Amniotic epithelial cell (primary cell): ENCODE measurements at regions not wholly inside any gene's neighbourhood (a gene's known extent, or its start where the extent isn't known, plus 50 kb on each side); places are given as distances from the start of the nearest gene placed in this dataset.
"Not testable (repeated sequence)": the region's sequence is repeated elsewhere in the genome, so short reads cannot be mapped to it uniquely, and the experiment has no call there.

Experiments
- DNase-seq: peaks from one replicate; pipeline ENCODE4 v3.0.0-alpha.2; 2010; ENCODE audit warnings: low read depth

DNA sequence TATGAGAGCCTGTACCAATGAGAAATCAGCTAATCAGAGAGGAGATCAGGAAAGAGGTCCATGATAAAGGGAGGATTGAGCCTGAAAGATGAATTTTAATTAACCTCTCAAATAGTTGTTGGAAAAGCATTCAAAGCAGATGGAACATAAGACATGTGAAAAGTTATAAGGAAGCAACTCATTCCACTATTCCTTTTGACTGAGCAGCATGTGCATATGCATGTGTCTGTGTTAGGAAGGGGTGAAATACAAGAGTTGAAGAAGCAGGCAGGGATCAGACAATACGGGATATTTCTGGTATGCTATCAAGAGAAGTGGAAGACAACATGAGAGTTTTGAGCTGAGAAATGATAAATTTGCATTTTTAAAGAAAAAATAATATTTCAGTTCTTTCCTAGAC, 624.8 kb upstream of the PTCHD4 start:
- DNase-seq, result no peak

DNA sequence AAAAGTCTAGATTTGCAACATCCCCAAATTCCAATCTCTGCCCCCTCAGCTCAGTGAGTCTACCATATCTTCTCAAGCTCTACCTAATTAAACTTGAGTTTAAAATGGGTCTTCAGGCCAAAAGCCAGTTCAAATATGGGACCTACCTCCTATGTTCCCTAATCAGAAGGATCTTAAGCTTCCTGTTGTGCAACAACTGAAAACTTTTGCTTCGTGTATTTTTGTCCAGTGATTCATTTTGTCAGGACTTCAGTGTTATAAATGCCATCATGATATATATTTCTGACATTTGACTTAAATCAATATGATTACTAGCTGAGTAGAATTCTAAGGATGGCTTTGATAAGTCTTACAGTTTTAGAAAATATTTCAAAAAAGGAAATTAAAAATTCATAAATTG, 622.6 kb upstream of the PTCHD4 start:
- peak; percentile 47 for DNase-seq

GRCh38 chr6:48714699-48715098, 603.7 kb upstream of the PTCHD4 start:
- DNase-seq, result no peak

- no peak for DNase-seq
Observed at GRCh38 chr6:48714250-48714649, 603.3 kb upstream of the PTCHD4 start.

DNA sequence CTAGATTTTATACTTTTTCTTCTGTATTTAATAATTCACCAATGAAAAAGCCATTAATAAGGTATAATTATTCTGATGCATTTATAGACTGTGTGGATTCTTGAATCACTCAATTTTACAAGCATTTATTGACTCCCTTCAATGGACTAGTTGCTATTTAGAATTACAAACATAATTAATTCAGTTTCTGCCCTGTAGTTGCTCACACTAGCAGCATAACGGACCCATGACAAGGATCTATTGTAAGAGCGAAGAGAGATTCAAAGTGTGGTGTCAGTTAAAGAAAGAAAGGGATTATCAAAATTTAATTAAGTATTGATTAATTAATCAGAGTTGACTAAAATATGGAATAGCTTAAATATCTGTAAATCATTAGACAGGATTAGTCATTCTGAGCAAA, 602.6 kb upstream of the PTCHD4 start:
- DNase-seq, result no peak

- DNase-seq, result no peak
Observed at GRCh38 chr6:48706310-48706709, 595.3 kb upstream of the PTCHD4 start.

GRCh38 chr6:48701572-48701971, 590.6 kb upstream of the PTCHD4 start:
- no peak for DNase-seq

DNA sequence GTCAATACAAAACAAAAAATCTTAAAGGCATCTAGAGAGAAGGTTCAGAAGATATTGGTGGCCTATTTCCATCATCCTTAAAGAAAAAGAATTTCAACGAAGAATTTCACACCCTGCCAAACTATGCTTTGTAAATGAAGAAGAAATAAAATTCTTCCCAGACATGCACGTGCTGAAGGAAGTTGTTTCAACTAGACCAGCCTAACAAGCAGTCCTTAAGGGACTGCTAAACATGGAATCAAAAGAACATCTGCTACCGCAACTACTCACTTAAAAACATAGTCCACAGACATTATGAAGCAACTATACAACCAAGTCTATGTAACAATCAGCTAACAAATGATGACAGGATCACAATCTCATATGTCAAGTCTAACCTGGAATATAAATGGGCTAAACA, 584.9 kb upstream of the PTCHD4 start:
- no peak for DNase-seq

DNA sequence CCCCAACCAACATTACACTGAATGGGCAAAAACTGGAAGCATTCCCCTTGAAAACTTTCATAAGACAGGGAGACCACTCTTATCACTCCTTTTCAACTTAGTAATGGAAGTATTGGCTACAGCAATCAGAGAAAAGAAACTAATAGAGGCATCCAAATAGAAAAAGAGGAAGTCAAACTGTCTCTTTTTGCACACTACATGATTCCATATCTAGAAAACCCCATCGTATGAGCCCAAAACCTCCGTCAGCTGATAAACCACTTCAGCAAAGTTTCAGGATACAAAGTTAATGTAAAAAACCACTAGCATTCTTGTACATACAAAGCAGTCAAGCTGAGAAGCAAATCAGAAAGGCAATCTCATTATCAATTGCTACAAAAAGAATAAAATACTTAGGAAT, 580.4 kb upstream of the PTCHD4 start:
- no peak for DNase-seq

DNA sequence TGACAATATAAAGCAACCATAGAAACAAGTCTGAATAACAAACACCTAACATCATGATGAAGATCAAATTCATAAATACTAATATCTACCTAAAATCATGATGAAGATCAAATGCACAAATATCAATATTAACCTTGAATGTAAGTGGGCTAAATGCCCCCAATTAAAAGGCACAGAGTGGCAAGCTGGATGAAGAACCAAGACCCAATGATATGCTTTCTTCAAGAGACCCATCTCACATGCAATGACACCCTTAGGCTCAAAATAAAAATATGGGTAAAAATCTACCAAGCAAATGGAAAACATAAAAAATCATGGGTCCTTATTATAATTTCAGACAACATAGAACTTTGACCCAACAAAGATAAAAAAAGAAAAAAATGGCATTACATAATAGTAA, 578.5 kb upstream of the PTCHD4 start:
- DNase-seq, result peak; percentile 15

- no peak for DNase-seq
Observed at GRCh38 chr6:48678390-48678789, 567.4 kb upstream of the PTCHD4 start.

GRCh38 chr6:48671505-48671904, 560.5 kb upstream of the PTCHD4 start:
- DNase-seq, result peak; percentile 7

DNA sequence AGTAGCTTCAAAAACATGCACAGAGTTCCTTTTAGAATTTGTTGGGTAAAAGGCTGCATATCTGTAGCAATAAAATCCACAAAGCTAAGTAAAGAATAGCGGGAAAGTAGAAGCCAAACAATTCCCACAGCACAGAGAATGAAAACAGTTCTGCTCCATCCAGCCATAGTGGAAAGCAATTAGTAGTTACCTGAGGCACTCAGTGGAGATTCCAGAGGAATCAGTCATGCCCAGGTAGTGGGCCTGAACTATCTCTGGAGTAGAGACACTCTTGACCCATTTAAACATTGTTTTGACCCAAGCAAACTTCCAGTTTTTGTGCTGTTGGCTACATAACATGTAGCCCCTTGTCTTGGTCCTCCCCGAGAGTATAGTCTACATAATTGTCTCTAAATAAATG, 559.5 kb upstream of the PTCHD4 start:
- no peak for DNase-seq

DNA sequence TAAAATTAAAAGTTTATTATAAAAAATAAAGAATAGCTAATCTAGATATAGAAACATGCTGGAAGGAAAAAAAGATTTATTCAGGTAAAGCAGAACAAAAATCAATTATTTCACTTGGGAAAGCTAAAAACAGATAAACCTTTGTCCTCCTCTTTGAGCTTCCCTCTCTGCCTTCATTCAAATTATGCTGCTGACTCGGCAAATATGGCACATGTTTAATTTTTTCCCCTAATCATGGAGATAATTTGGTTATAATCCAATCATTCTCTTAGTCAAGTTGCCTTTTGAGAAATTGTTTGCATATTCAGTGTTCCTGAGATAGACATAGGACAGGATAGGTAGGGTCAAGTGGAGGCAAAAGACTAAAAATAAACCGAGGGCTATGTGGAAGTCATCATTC, 556.8 kb upstream of the PTCHD4 start:
- DNase-seq, result no peak

GRCh38 chr6:48664826-48665225, 553.8 kb upstream of the PTCHD4 start:
- DNase-seq, result peak; percentile 55

DNA sequence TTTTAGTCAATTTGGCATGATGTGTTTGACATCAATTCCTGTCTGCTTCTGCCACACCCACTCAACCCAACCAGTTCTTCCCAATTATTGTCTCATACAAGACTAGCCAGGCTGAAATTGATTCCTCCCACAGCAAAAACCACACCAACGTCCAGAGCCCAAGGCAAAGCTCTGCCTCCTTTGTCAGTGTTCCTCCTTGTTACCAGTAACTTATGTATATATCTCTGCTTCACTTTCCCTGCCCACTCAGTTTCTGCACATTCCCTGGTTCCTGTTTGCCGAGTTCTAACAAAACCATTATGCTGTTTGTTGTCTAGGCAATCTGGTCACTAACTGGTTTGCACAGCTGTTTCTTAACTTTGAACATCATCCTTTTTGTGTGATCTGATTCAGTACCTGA, 547.9 kb upstream of the PTCHD4 start:
- DNase-seq, result no peak

DNA sequence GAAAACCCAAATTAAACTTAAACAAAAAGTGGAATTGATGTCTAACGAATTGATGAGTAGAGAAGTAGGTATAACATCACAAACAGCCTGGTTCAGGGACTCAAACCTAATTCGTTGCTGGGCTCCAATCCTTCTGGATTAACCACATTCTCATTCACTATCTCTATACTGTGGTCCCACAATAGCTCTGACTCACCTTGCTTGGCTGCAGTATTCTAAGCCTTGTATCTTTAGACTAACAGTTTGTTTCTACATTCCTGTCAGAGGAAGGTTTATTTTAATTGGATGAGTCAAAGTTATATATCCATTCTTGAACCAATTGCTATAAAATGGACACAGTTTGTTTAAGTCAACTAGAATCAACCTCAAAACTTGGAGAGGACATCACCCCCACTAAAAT, 530.5 kb upstream of the PTCHD4 start:
- peak; percentile 85 for DNase-seq

DNA sequence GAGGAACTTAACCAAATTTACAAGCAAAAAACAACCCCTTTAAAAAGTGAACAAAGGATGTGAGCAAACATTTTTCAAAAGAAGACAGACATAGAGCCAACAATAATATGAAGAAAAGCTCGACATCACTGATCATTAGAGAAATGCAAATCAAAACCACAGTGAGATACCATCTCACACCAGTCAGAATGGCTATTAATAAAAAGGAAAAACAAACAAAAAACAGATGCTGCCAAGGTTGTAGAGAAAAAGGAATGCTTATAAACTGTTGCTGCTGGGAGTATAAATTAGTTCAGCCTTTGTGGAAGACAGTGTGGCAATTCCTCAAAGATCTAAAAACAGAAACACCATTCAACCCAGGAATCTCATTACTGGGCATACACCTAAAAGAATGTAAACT, 527.8 kb upstream of the PTCHD4 start:
- not testable (repeated sequence) for DNase-seq

GRCh38 chr6:48630511-48630910, 519.5 kb upstream of the PTCHD4 start:
- no peak for DNase-seq

DNA sequence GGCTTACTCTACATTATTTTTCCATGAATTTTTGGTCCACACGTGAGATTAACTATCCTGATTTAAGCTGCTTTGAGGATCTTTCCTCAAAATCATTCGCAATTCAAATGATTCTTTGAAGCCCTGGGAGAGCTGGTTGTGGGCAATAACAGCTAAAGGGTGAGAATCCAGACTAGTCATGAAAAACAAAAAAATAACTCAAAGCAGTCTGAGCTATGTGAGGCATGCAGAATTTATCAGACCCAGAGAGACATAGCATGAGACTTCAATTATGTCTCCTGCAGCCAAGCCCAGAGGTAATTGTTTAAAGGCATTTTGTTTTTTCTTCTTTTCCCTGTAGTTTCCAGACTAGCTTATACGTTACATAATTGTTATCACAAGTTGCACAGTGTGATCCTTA, 517.3 kb upstream of the PTCHD4 start:
- peak; percentile 25 for DNase-seq

- DNase-seq, result peak; percentile 13
Observed at GRCh38 chr6:48626421-48626820, 515.4 kb upstream of the PTCHD4 start.

DNA sequence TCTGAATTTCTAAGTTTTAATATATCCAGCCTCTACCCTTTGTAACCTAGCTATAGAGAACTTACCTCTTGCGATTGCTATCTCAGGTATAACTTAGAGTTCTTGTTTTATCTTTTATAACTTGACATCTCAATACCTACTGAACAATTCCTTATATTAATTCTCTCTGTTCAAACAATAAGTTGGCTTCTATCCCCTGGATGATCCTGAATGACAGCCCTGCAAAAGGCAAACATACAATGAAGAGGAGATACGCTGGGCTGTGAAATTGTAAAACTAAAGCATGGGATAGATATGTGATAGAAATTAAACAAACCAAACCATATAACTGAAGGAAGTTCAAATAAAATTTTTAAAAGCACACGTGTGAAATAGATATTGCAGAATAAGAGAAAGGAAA, 513.6 kb upstream of the PTCHD4 start:
- no peak for DNase-seq

GRCh38 chr6:48619771-48620170, 508.8 kb upstream of the PTCHD4 start:
- no peak for DNase-seq

- peak; percentile 38 for DNase-seq
Observed at GRCh38 chr6:48615041-48615440, 504.0 kb upstream of the PTCHD4 start.

DNA sequence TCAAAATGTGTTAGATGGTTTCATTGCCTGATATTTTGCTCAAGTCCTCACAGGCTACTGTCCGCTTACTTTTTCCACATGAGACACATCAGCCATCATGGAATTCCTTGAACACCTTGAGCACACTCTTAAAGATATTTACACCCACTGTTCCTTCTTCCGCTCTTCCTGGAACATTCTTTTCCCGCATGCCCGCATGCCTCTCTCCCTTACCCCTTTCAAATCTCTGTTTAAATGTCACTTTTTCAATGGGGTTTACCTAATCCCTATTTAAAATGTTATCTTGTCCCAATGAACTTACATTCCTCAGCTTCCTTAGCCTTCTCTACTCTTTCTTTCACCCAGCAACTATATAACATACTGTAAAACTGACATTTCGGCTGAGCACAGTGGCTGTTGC, 503.3 kb upstream of the PTCHD4 start:
- no peak for DNase-seq
